ENCODE measurements at regions not wholly inside any gene's neighbourhood (a gene's known extent, or its start where the extent isn't known, plus 50 kb on each side); places are given as distances from the start of the nearest gene placed in this dataset.

DNA sequence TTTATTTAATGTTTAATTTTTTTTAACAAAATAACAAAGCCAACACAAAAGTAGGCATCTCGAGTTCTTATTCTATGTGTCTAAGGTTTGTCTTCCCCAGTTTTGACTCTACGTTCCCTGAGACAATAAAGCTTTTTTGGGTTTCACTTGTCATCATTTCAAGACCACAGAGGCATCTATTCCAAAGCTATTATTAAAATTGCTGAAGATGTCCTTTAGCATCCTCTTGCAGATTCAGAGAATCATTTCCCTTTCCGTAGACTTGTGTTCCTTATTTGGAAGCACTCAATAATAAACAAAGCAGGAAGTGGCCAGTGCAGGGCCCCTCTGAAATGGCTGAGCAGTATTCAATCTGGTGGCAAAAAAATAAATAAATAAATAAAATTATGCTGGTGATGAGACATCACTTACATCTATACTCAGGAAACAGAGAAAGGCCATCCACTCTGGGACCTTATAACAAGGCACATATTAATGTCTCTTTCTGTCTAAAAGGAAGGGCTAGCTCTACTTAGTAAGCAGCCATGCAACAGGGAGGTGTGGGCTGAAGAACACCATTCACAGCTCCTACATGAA lies 362.3 kb downstream of the WDR72 start:
- DNase-seq = no peak

DNA sequence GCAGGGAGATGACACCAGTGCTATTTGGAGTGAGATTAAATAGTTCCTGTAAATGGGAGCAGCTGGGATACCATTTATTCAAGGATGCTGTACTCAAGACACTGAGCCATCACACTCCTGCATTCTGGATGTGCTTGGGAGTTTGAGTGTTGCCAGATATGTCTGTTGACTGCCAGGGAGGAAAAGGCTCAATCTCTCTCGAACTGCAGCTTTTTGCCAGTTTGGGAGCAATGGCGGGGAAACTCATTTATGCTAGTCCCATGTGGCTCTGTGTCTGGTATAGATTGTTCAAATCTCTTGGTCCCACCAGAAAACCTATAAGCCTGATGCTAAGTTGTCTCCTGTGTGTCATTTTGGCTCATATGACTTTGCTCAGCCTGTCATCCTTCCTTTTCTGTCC lies 363.6 kb downstream of the WDR72 start:
- no peak for DNase-seq

- DNase-seq = no peak
Observed at GRCh38 chr15:53390549-53390948, 368.9 kb downstream of the WDR72 start.

DNA sequence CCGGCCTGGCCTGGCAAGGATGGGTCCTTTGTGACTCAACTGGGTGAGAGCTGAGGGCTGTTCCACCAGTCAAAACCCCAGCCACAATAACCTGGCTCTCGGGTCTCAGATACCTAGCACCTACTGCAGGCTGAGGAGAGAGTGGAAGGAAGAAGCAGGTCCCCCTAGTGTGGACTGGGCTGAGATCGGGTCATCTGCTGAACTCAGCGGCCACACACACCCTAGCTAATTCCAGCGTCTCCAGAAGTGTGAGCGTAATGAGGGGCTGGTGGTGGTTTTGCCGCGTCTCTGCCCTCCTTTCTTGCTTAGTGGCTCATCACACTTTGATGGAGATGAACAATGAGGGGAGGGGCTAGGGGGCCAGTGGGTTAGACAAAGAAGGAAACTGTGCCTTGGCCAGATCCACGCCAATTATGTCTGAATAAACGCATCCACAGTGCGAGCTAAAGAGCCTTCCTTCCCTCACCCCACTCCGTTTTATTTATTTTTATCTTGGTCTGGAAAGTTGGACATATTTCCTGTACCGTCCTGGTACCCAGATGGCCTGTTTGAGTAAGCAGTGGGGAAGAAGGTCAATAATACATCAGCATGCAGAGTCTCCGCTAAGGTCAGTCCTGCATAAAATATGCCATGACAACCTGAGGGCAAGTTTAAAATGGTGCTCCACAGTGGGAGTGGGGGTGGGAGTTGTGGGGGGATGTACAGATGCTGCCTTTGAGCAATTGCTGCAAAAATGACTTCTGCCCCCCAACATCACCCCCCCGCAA lies 370.0 kb downstream of the WDR72 start:
- no peak for DNase-seq

- DNase-seq = no peak
Observed at GRCh38 chr15:53384417-53384816, 375.0 kb downstream of the WDR72 start.

DNA sequence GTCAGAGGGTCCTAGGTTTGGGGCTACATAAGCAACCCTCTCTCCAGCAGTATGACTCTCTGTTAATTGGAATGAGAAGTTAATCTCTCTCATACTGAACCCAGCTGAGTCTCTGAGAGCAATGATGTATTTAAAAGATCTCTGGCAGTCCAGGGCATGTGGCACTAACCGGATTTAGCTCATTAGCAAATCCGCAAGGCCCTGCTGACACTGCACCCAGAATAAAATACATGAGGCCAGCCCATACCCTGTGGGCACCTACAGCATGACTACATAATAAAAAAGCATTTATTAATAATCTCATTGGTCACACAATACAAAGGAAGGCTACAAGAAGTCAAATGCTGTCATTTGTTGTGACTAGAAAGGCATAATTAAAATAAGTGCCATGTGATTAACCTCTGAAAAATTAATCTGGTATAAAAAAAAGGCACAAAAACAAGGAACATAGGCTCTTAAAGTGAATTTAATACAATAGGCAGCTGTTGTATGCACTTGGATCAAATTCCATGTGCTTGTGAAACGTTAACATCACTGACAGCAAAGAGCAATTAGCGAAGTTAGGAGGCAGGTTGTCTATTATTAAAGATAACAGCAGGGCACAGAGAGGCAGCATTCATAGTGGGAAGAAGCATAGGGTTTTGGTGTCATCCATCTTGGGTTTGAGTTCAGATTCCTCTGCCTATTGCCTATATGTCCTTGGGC lies 381.2 kb downstream of the WDR72 start:
- DNase-seq = no peak

- DNase-seq = no peak
Observed at GRCh38 chr15:53367740-53368139, 391.7 kb downstream of the WDR72 start.

DNA sequence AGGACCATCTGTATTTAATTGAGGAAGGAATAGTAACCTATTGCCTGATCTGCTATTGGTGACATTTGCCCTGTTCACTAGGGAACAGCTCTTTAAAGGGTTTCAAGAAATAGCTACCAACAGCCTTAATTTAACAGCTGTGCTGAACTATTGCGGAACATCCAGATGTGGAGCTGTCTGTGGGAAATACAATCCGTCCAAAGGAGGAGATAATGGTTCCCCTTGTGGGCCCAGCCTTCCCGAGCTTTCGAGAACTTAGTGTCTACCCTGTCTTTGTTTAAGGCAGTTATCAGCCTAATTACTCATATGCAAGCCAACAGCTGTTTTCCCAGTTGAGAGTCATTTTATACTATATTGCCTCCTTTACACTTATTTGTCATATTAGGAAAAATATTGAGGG lies 398.6 kb downstream of the WDR72 start:
- DNase-seq = no peak

GRCh38 chr15:53359038-53359437 lies 400.4 kb downstream of the WDR72 start:
- no peak for DNase-seq

DNA sequence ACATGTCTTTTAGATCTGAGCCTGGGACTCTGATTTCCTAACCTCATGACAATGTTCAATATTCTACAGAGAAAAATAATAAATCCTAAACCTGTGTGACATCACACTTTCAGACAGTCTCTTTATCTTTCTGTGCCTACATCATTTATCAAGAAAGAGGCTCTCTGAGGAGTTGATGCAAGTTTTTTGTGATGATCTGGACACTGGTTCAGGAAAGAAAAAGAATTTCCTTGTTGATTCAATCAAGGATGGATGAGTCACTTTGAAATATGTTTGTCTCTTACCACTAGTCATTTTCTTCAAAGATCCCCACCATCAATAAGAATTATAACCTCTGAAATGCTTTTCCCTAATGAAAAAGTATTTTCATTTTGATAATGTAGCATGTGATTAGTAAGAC lies 404.6 kb downstream of the WDR72 start:
- no peak for DNase-seq

- no peak for DNase-seq
Observed at GRCh38 chr15:53351373-53351772, 408.1 kb downstream of the WDR72 start.

- DNase-seq = no peak
Observed at GRCh38 chr15:53346583-53346982, 412.9 kb downstream of the WDR72 start.

GRCh38 chr15:53331328-53332190 lies 427.9 kb downstream of the WDR72 start:
- DNase-seq = no peak

GRCh38 chr15:53328341-53328740 lies 431.1 kb downstream of the WDR72 start:
- no peak for DNase-seq

DNA sequence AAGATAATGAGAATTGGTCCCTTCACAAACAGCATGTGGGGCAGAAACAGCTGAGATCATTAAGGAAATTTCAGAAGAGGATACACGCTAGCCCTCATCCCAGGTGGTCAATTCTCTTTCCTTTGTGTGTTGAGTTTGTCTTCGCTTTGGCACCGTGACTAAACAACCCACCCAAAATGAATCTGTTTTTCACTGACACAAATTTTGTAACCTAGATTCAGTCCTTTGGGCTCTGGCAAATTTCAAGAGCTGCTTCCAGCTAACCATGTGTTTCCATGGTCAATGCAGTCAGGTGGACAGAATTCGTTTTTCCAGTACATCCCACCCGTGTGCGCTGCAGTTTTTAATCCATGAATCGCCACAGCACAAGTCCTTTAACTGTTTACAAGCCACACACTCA lies 435.4 kb downstream of the WDR72 start:
- DNase-seq = no peak

DNA sequence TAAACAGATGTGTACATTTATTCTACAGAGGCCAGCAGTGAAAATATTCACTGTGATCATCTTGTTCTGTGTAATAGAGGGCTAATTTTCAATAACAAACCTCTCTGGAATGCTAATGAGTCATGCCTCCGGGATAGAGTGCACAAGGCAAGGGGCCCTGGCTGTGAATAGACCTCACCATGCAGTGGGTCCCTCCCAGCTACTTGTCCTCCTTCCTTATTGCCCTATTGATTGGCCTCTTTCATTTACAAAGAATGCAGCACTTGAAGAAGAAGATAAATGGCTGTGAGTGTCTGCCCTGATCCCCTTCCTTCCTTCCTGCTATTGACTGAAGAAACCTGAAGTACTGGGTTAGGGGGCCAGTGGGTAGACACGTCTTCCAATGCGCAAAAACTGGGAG lies 436.3 kb downstream of the WDR72 start:
- no peak for DNase-seq

- no peak for DNase-seq
Observed at GRCh38 chr15:53320816-53321215, 438.6 kb downstream of the WDR72 start.

DNA sequence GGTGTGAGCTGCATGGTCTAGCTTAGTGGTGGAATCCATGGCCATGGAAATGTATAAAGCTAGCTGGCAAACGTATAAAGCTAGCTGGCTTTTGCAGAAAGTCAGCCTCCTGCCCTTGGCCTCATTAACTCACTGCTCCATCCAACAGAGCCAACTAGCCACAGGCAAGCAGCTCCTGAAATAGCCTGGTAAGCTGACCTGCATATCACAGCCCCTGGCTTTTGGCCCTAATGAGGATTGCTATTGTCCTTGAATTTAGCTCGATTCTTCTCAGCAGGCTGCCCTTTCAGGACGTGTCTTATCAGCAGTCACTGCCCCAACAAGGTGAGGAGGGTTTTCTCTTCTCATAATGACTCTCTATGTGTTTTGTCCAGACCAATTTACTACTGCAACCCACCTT lies 446.8 kb downstream of the WDR72 start:
- DNase-seq = no peak

DNA sequence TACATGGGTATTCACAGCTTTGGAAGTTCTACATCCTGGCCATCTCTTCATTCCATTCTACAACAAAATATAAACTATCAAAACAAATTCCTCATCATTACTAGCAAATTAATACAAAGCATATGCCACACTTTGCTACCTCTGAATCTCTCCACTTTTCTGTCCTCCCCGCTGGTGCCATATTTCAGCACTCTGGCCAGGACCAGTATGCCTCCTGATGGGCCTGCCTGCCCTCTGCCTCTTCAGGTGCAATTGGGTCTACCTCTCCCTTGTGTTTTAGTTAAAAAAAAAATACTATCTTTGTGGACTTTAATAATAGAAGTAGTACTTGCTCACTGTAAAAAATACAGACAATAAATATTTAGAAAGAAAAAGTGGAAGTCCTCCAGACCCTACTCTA lies 448.8 kb downstream of the WDR72 start:
- no peak for DNase-seq

- DNase-seq = no peak
Observed at GRCh38 chr15:53307952-53308624, 451.4 kb downstream of the WDR72 start.

DNA sequence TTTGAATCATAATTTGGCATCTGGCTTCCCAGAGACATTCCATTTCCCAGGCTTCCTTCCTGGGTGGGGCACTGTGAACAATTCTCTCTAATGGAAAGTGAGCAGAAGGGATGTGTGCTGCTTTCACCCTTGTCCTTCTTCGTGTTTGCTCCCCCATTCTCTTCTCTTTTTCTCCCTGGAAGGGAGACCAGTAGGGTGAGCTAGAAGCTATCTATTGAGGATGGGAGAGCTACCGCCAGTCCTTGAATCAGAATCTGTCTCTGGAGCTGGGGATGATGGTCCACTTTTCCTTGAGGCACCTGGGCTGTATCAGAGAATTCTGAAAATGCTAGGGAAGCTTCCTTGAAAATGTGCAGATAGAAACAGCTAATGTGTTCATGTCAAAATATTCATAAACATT lies 453.9 kb downstream of the WDR72 start:
- no peak for DNase-seq

DNA sequence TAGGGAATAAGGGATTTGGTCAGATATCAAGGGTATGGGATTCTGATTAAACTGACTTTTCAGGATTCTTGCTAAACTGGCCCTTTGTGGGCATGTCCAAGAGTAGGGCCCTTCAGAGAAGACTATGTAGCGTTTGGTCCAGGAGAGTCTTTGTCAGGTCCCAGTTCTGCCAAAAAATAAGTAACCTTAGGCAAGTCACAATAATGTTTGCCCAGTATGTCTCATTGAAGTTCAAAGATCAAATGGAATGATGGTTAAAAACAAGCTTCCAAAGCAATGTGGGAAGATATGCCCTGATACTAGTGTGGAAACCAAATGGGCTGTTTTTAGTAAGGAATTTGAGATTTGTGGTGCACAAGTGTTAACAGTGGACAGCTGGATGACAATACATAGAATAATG lies 454.4 kb downstream of the WDR72 start:
- DNase-seq = no peak

DNA sequence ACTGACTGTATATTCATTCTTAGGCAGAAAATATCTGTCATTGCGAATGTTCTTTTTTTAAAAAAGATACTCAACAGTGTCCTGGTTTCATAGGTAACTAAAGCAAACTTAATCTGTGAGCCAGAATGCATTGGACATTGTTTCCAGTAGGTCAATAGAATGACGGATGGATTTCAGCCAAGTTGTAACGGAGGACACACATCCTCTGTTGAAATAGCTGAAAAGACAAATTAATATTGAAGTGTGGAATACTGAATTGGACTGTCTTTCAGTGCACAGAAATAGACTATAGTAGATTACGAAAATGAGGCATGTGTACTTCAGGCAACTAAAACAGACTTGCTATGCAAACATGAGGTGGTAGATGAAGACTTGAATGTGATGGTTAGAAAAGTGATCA lies 461.6 kb downstream of the WDR72 start:
- DNase-seq = no peak

Data from CD4-positive, alpha-beta T cell treated with Interleukin-12 subunit alpha and Interleukin-12 subunit beta, for 1 hour (primary cell).